Testis (tissue), 2 donors: ENCODE measurements at regions not wholly inside any gene's neighbourhood (a gene's known extent, or its start where the extent isn't known, plus 50 kb on each side); places are given as distances from the start of the nearest gene placed in this dataset.

Experiments used
- DNase-seq: peaks from one replicate; pipeline ENCODE4 v3.0.0-alpha.2; 2019
- H3K27ac ChIP-seq, 2 donors: fragments of 200-600 bp; sonication (generic); one replicate each; pipeline ENCODE4 v1.5.1; 2019
- H3K27me3 ChIP-seq: fragments of 200-600 bp; sonication (generic); one replicate; pipeline ENCODE4 v1.5.1; 2019
- H3K36me3 ChIP-seq: fragments of 200-600 bp; sonication (generic); one replicate; pipeline ENCODE4 v1.5.1; 2017; ENCODE audit warnings: low read depth; ENCODE audit errors: missing control alignments
- H3K4me1 ChIP-seq: fragments of 200-600 bp; sonication (generic); one replicate; pipeline ENCODE4 v1.5.1; 2019
- H3K4me3 ChIP-seq, 2 donors: fragments of 200-600 bp; sonication (generic); one replicate each; pipeline ENCODE4 v1.5.1; 2017 to 2019
- H3K9me3 ChIP-seq: fragments of 200-600 bp; sonication (generic); one replicate; pipeline ENCODE4 v1.5.1; 2017
- CTCF ChIP-seq, 3 experiments: fragments of 450-650 bp in 2 of 3; fragments of 200-600 bp in 1 of 3; sonication (generic) in 1 of 3; IDR thresholded peaks; one replicate each; pipeline ENCODE4 v1.5.1; 2016 to 2019; ENCODE audit warnings: antibody characterized with exemption in 3 of 3, mild to moderate bottlenecking in 2 of 3, moderate library complexity in 1 of 3
- POLR2A ChIP-seq: fragments of 450-650 bp; IDR thresholded peaks from one replicate; pipeline ENCODE4 v1.6.1; 2017; ENCODE audit warnings: antibody characterized with exemption, mild to moderate bottlenecking, moderate library complexity
- WGBS, 2 donors: methylation state at CpG; one replicate each; pipeline ENCODE4 v1.1.5; 2018; 5-methylcytosine and 5-hydroxymethylcytosine counted together
- intact Hi-C: fragments of 100-400 bp; cut with DNase I; formaldehyde crosslinking; loops from one replicate; pipeline ENCODE4 v1.15.1; 2023; ENCODE audit warnings: low total_unique reads

GRCh38 chrX:8244301-8244700 lies 73.2 kb upstream of the VCX2 start:
- intact Hi-C loops: no loop called here
- Histone ChIP-seq H3K4me1 (no peaks in the 10 kb centered on the region), H3K9me3 (no peaks in the 10 kb centered on the region), H3K4me3 (no peak overlapping the region), H3K27ac (no peak overlapping the region), H3K27me3 (no peaks in the 10 kb centered on the region), H3K36me3 (no peaks in the 10 kb centered on the region)
- no peak for TF ChIP-seq CTCF (IDR thresholded peaks at IDR 0.05)
- no peak for TF ChIP-seq POLR2A
- 92 to 93% methylated on average over 6 of the region's 6 CpGs for WGBS, 2 donors
- no peak for DNase-seq

GRCh38 chrX:8245411-8245810 lies 74.3 kb upstream of the VCX2 start:
- WGBS, 2 donors: 92 to 100% methylated on average over 1 of the region's 1 CpG
- no peaks in the 10 kb centered on the region for H3K4me1 ChIP-seq
- no peak overlapping the region for H3K4me3 ChIP-seq
- TF ChIP-seq CTCF (IDR thresholded peaks at IDR 0.05) (no peak), POLR2A (no peak)
- intact Hi-C loops: no loop called here
- no peak overlapping the region for H3K27ac ChIP-seq
- DNase-seq: no peak
- H3K36me3 ChIP-seq: no peaks in the 10 kb centered on the region
- no peaks in the 10 kb centered on the region for H3K9me3 ChIP-seq
- H3K27me3 ChIP-seq: no peaks in the 10 kb centered on the region

GRCh38 chrX:8253096-8253495 lies 82.0 kb upstream of the VCX2 start:
- intact Hi-C loops: no loop called here
- no peak for DNase-seq

GRCh38 chrX:8254401-8254800 lies 83.3 kb upstream of the VCX2 start:
- Histone ChIP-seq H3K27ac (no peak overlapping the region), H3K36me3 (no peaks in the 10 kb centered on the region), H3K4me1 (no peaks in the 10 kb centered on the region), H3K27me3 (no peaks in the 10 kb centered on the region), H3K9me3 (no peaks in the 10 kb centered on the region), H3K4me3 (no peak overlapping the region)
- TF ChIP-seq CTCF (IDR thresholded peaks at IDR 0.05) (no peak), POLR2A (no peak)
- 45 to 71% methylated on average over 2 of the region's 2 CpGs for WGBS, 2 donors
- no peak for DNase-seq
- intact Hi-C loops: no loop called here

More at GRCh38 chrX:8253096-8253495, 82.0 kb upstream of the VCX2 start:
- no peaks in the 10 kb centered on the region for H3K4me1 ChIP-seq
- H3K36me3 ChIP-seq: no peaks in the 10 kb centered on the region
- H3K9me3 ChIP-seq: no peaks in the 10 kb centered on the region
- no peaks in the 10 kb centered on the region for H3K27me3 ChIP-seq
- no peak overlapping the region for H3K4me3 ChIP-seq
- no peak overlapping the region for H3K27ac ChIP-seq
- 69 to 81% methylated on average over 3 of the region's 3 CpGs for WGBS, 2 donors
- no peak for TF ChIP-seq CTCF (IDR thresholded peaks at IDR 0.05)

- no peaks in the 10 kb centered on the region for H3K27me3 ChIP-seq
- no peaks in the 10 kb centered on the region for H3K36me3 ChIP-seq
- H3K4me3 ChIP-seq: no peak overlapping the region
- no peaks in the 10 kb centered on the region for H3K4me1 ChIP-seq
- H3K27ac ChIP-seq: no peak overlapping the region
- TF ChIP-seq POLR2A (no peak), CTCF (IDR thresholded peaks at IDR 0.05) (no peak)
- no peak for DNase-seq
- intact Hi-C loops: no loop called here
- H3K9me3 ChIP-seq: no peaks in the 10 kb centered on the region
- WGBS, 2 donors: 83 to 84% methylated on average over 4 of the region's 4 CpGs
These were observed 101.8 kb upstream of the VCX2 start for GRCh38 chrX:8272821-8273220.
